ENCODE measurements at regions not wholly inside any gene's neighbourhood (a gene's known extent, or its start where the extent isn't known, plus 50 kb on each side); places are given as distances from the start of the nearest gene placed in this dataset.
"Not testable (repeated sequence)": the region's sequence is repeated elsewhere in the genome, so short reads cannot be mapped to it uniquely, and the experiment has no call there.

DNA sequence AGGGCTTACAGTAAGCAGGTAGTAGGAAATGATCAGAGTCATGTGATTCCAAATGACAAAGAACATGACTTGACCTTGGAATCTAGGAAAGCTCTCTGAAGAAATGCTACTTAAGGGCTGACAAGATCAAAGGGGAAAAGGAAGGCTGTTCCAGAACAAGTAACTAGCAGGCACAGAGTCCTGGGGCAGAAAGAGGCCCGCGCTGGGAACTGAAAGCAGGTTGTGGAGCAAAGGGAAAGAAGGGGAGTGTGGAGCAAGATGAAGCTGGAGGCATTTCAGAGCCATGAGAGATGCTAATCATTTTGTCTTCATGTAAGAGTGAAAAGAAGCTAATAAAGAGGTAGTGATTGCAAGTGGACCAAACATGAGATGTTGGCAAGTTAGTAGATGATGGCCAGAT lies 397.5 kb downstream of the DTWD2 start:
- Histone ChIP-seq H3K27me3 (ENCODE audit: control insufficient read depth in 3 of 3, insufficient read depth in 3 of 3, low read length in 3 of 3) (no peaks in the 10 kb centered on the region), H3K4me3 (ENCODE audit: low read depth in 1 of 3, low read length in 3 of 3) (no peak overlapping the region), H3K4me1 (ENCODE audit: control insufficient read depth in 3 of 3, insufficient read depth in 2 of 3, low read depth in 1 of 3, low read length in 2 of 3) (no peaks in the 10 kb centered on the region), H3K9me3 (ENCODE audit: control insufficient read depth in 2 of 2, insufficient read depth in 1 of 2, low read depth in 1 of 2, low read length in 1 of 2) (no peaks in the 10 kb centered on the region), H3K36me3 (ENCODE audit: control insufficient read depth in 3 of 3, insufficient read depth in 2 of 3, low read depth in 1 of 3, low read length in 3 of 3) (no peaks in the 10 kb centered on the region), H3K27ac (ENCODE audit: low read depth in 1 of 3, low read length in 2 of 3) (no peak overlapping the region)
- FAIRE-seq (no peak), DNase-seq (no peak)
- 87 to 100% (median 93%) methylated on average over 2 of the region's 2 CpGs for WGBS, 3 donors

DNA sequence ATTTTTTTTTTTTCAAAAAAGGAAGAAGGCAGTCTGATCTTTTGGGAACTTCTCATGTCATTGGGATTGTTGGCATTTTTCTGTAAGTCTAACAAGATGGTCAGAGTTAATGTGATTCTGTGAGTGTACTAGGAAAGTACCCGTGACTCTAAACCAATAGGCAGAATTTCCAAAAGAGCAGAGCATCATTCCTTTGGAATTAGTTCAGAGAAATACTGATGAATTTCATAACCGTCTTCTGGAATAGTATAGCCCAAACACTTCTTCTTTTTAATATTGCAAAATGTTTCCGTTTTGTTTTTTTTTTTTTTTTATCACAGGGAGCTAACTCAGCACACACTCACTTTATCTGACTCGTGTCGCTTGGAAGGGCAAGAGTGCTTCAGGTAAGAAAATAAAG lies 407.4 kb downstream of the DTWD2 start:
- no peaks in the 10 kb centered on the region for H3K4me1 ChIP-seq (ENCODE audit: control insufficient read depth in 3 of 3, insufficient read depth in 2 of 3, low read depth in 1 of 3, low read length in 2 of 3)
- WGBS, 3 donors, result 75 to 79% (median 78%) methylated on average over 5 of the region's 5 CpGs
- no peaks in the 10 kb centered on the region for H3K36me3 ChIP-seq (ENCODE audit: control insufficient read depth in 3 of 3, insufficient read depth in 2 of 3, low read depth in 1 of 3, low read length in 3 of 3)
- FAIRE-seq (no peak), DNase-seq (no peak)
- no peak overlapping the region for H3K4me3 ChIP-seq (ENCODE audit: low read depth in 1 of 3, low read length in 3 of 3)
- no peaks in the 10 kb centered on the region for H3K9me3 ChIP-seq (ENCODE audit: control insufficient read depth in 2 of 2, insufficient read depth in 1 of 2, low read depth in 1 of 2, low read length in 1 of 2)
- H3K27ac ChIP-seq (ENCODE audit: low read depth in 1 of 3, low read length in 2 of 3), result no peak overlapping the region
- H3K27me3 ChIP-seq (ENCODE audit: control insufficient read depth in 3 of 3, insufficient read depth in 3 of 3, low read length in 3 of 3), result no peaks in the 10 kb centered on the region

DNA sequence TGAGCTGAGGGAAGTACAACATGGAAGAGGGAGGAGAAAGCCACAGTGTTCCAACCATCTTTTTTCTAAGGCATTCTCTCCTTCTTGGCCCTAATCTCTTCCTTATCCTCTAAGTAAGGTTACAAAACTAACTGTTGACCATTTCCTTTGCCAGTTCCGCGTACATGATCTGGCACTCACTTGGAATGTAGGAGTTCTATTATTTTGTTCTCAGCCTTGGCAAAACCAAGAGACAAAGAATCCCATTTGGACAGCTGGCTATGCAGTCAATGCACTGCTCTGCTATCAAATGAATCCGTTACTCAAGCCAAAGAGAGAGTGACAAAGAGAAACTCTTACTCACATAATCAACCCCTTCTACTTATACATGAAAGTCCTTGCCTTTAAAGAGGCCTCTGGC lies 410.3 kb downstream of the DTWD2 start:
- Histone ChIP-seq H3K36me3 (ENCODE audit: control insufficient read depth in 3 of 3, insufficient read depth in 2 of 3, low read depth in 1 of 3, low read length in 3 of 3) (no peaks in the 10 kb centered on the region), H3K27me3 (ENCODE audit: control insufficient read depth in 3 of 3, insufficient read depth in 3 of 3, low read length in 3 of 3) (no peaks in the 10 kb centered on the region), H3K9me3 (ENCODE audit: control insufficient read depth in 2 of 2, insufficient read depth in 1 of 2, low read depth in 1 of 2, low read length in 1 of 2) (no peaks in the 10 kb centered on the region), H3K4me1 (ENCODE audit: control insufficient read depth in 3 of 3, insufficient read depth in 2 of 3, low read depth in 1 of 3, low read length in 2 of 3) (no peaks in the 10 kb centered on the region), H3K27ac (ENCODE audit: low read depth in 1 of 3, low read length in 2 of 3) (no peak overlapping the region), H3K4me3 (ENCODE audit: low read depth in 1 of 3, low read length in 3 of 3) (no peak overlapping the region)
- WGBS, 3 donors, result 79 to 90% (median 85%) methylated on average over 3 of the region's 3 CpGs
- no peak for FAIRE-seq
- no peak for DNase-seq

DNA sequence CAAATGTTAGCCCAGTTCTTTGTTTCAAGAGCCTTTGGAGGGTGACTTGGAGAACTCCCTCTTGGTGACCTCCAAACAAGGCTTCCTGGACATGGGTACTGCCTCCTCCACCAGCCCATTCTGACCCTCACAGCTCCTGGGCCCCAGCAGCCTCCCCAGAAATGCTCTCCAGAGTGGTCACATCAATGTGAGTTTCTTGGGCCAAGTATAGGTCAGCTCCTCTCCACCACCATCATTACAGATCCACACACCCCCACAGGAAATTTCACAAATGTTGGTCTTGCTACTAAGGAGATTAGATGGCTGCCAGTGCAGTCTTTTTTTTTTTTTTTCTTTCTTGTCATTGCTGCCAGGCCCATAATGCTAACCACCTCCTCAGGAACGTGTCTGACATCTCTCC lies 410.7 kb downstream of the DTWD2 start:
- WGBS, 3 donors, result 63 to 76% (median 69%) methylated on average over 1 of the region's 1 CpG
- no peak for FAIRE-seq
- DNase-seq, result no peak
- H3K9me3 ChIP-seq (ENCODE audit: control insufficient read depth in 2 of 2, insufficient read depth in 1 of 2, low read depth in 1 of 2, low read length in 1 of 2), result no peaks in the 10 kb centered on the region
- H3K27ac ChIP-seq (ENCODE audit: low read depth in 1 of 3, low read length in 2 of 3), result no peak overlapping the region
- H3K27me3 ChIP-seq (ENCODE audit: control insufficient read depth in 3 of 3, insufficient read depth in 3 of 3, low read length in 3 of 3), result no peaks in the 10 kb centered on the region
- H3K4me1 ChIP-seq (ENCODE audit: control insufficient read depth in 3 of 3, insufficient read depth in 2 of 3, low read depth in 1 of 3, low read length in 2 of 3), result no peaks in the 10 kb centered on the region
- H3K4me3 ChIP-seq (ENCODE audit: low read depth in 1 of 3, low read length in 3 of 3), result no peak overlapping the region
- H3K36me3 ChIP-seq (ENCODE audit: control insufficient read depth in 3 of 3, insufficient read depth in 2 of 3, low read depth in 1 of 3, low read length in 3 of 3), result no peaks in the 10 kb centered on the region

DNA sequence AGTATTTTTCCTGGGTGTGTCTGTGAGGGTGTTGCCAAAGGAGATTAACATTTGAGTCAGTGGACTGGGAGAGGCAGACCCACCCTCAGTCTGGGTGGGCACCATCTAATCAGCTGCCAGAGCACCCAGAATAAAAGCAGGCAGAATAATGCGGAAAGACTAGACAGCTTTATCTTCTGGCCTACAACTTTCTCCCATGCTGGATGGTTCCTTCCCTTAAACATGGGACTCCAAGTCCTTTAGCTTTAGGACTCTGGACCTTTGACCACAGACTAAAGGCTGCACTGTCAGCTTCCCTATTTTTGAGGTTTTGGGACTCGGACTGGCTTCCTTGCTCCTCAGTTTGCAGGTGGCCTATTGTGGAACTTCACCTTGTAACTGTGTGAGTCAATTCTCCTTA lies 418.1 kb downstream of the DTWD2 start:
- not testable (repeated sequence) for H3K4me3 ChIP-seq (ENCODE audit: low read depth in 1 of 3, low read length in 3 of 3); H3K9me3 ChIP-seq (ENCODE audit: control insufficient read depth in 2 of 2, insufficient read depth in 1 of 2, low read depth in 1 of 2, low read length in 1 of 2); H3K36me3 ChIP-seq (ENCODE audit: control insufficient read depth in 3 of 3, insufficient read depth in 2 of 3, low read depth in 1 of 3, low read length in 3 of 3); H3K4me1 ChIP-seq (ENCODE audit: control insufficient read depth in 3 of 3, insufficient read depth in 2 of 3, low read depth in 1 of 3, low read length in 2 of 3); DNase-seq; FAIRE-seq; H3K27ac ChIP-seq (ENCODE audit: low read depth in 1 of 3, low read length in 2 of 3); H3K27me3 ChIP-seq (ENCODE audit: control insufficient read depth in 3 of 3, insufficient read depth in 3 of 3, low read length in 3 of 3)
- WGBS, 3 donors, result 85 to 88% (median 85%) methylated on average over 2 of the region's 2 CpGs

DNA sequence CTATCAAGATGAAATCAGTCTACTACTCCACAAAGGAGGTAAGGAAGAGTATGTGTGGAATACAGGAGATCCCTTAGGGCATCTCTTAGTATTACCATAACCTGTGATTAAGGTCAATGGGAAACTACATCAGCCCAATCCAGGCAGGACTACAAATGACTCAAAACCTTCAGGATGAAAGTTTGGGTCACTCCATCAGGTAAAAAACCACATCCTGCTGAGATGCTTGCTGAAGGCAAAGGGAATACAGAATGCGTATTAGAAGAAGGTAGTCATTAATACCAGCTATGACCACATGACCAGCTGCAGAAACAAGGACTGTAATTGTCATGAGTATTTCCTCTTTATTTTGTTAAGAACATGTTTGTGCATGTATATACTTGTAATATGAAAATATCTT lies 418.8 kb downstream of the DTWD2 start:
- not testable (repeated sequence) for H3K4me3 ChIP-seq (ENCODE audit: low read depth in 1 of 3, low read length in 3 of 3); H3K9me3 ChIP-seq (ENCODE audit: control insufficient read depth in 2 of 2, insufficient read depth in 1 of 2, low read depth in 1 of 2, low read length in 1 of 2); H3K27me3 ChIP-seq (ENCODE audit: control insufficient read depth in 3 of 3, insufficient read depth in 3 of 3, low read length in 3 of 3); DNase-seq; H3K4me1 ChIP-seq (ENCODE audit: control insufficient read depth in 3 of 3, insufficient read depth in 2 of 3, low read depth in 1 of 3, low read length in 2 of 3); H3K36me3 ChIP-seq (ENCODE audit: control insufficient read depth in 3 of 3, insufficient read depth in 2 of 3, low read depth in 1 of 3, low read length in 3 of 3); FAIRE-seq; H3K27ac ChIP-seq (ENCODE audit: low read depth in 1 of 3, low read length in 2 of 3)
- WGBS, 3 donors, result 92 to 96% (median 95%) methylated on average over 1 of the region's 1 CpG

DNA sequence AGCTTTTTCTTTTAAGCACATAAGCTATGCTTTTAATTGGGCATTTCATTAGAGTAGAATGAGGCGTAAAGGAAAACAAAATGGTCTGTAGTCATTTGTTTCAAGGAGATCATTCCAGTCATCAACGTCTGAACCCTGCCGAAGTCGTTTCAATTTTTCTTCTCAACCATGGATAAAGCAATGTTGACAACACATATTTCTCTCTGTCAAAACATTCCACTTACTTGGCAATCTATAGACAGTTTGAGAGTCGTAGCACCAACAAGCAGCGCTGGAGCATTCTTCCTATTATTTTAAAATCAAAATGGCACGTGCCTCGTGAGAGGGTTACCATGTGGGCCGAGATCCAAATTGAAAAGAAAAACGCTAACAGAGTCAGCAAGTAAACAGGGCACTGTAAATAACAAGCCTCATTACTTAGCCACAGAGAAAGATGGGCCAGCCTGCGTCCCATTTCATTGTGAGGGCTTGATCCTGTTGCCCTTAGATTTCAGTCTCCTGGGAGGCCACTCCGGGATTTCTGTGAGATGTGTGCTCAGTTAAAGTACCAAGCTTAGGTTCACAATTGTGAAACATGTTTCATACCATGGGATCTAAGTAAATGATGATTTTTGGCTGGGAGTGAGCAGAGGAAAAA lies 422.9 kb downstream of the DTWD2 start:
- no peaks in the 10 kb centered on the region for H3K9me3 ChIP-seq (ENCODE audit: control insufficient read depth in 2 of 2, insufficient read depth in 1 of 2, low read depth in 1 of 2, low read length in 1 of 2)
- no peak overlapping the region for H3K27ac ChIP-seq (ENCODE audit: low read depth in 1 of 3, low read length in 2 of 3)
- H3K4me1 ChIP-seq (ENCODE audit: control insufficient read depth in 3 of 3, insufficient read depth in 2 of 3, low read depth in 1 of 3, low read length in 2 of 3), result no peaks in the 10 kb centered on the region
- 84 to 85% (median 84%) methylated on average over 12 of the region's 12 CpGs for WGBS, 3 donors
- H3K4me3 ChIP-seq (ENCODE audit: low read depth in 1 of 3, low read length in 3 of 3), result no peak overlapping the region
- DNase-seq (no peak), FAIRE-seq (no peak)
- no peaks in the 10 kb centered on the region for H3K36me3 ChIP-seq (ENCODE audit: control insufficient read depth in 3 of 3, insufficient read depth in 2 of 3, low read depth in 1 of 3, low read length in 3 of 3)
- H3K27me3 ChIP-seq (ENCODE audit: control insufficient read depth in 3 of 3, insufficient read depth in 3 of 3, low read length in 3 of 3), result no peaks in the 10 kb centered on the region

DNA sequence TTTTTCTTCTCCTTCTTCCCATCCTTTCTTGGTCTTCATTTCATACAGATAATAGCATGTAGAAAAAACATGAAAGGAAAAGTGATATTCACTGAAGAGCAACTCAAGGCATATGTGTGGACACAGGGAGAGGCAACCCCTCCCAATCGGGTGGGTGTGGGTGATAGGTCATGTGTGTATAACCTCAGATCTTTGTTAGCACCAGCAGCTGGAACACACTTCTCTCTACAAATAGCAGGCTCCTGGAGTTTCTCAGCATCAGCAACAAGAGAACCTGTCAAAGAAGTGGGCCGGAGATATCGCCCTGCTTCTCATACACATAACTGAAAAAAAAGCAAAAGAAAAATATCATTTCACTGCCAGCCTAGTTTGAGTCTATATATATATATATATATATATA lies 426.4 kb downstream of the DTWD2 start:
- FAIRE-seq (no peak), DNase-seq (no peak)
- H3K4me3 ChIP-seq (ENCODE audit: low read depth in 1 of 3, low read length in 3 of 3), result no peak overlapping the region
- 55 to 75% (median 64%) methylated on average over 3 of the region's 3 CpGs for WGBS, 3 donors
- no peaks in the 10 kb centered on the region for H3K36me3 ChIP-seq (ENCODE audit: control insufficient read depth in 3 of 3, insufficient read depth in 2 of 3, low read depth in 1 of 3, low read length in 3 of 3)
- no peaks in the 10 kb centered on the region for H3K9me3 ChIP-seq (ENCODE audit: control insufficient read depth in 2 of 2, insufficient read depth in 1 of 2, low read depth in 1 of 2, low read length in 1 of 2)
- H3K4me1 ChIP-seq (ENCODE audit: control insufficient read depth in 3 of 3, insufficient read depth in 2 of 3, low read depth in 1 of 3, low read length in 2 of 3), result no peaks in the 10 kb centered on the region
- H3K27me3 ChIP-seq (ENCODE audit: control insufficient read depth in 3 of 3, insufficient read depth in 3 of 3, low read length in 3 of 3), result no peaks in the 10 kb centered on the region
- no peak overlapping the region for H3K27ac ChIP-seq (ENCODE audit: low read depth in 1 of 3, low read length in 2 of 3)

DNA sequence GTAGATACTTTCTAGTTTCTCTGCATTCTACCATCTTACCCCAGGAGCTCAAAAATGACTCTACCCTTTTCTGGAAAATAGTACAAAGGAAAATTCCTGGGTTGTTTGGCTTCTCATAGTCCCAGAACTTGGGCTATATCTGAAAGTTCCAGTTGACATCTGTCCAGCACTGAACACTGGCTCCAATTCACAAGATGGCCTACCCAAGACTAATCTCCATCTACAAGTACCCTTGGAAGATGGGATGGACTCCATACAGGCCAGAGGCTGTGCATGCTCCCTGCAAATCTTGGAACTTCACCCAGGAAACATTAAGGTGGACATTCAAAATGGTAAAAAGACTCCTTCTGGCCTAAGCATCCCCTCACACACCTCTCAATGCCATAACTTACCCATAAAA lies 427.1 kb downstream of the DTWD2 start:
- H3K4me1 ChIP-seq (ENCODE audit: control insufficient read depth in 3 of 3, insufficient read depth in 2 of 3, low read depth in 1 of 3, low read length in 2 of 3), result no peaks in the 10 kb centered on the region
- no peak for FAIRE-seq
- no peaks in the 10 kb centered on the region for H3K27me3 ChIP-seq (ENCODE audit: control insufficient read depth in 3 of 3, insufficient read depth in 3 of 3, low read length in 3 of 3)
- H3K9me3 ChIP-seq (ENCODE audit: control insufficient read depth in 2 of 2, insufficient read depth in 1 of 2, low read depth in 1 of 2, low read length in 1 of 2), result no peaks in the 10 kb centered on the region
- DNase-seq, result no peak
- no peak overlapping the region for H3K4me3 ChIP-seq (ENCODE audit: low read depth in 1 of 3, low read length in 3 of 3)
- H3K27ac ChIP-seq (ENCODE audit: low read depth in 1 of 3, low read length in 2 of 3), result no peak overlapping the region
- no peaks in the 10 kb centered on the region for H3K36me3 ChIP-seq (ENCODE audit: control insufficient read depth in 3 of 3, insufficient read depth in 2 of 3, low read depth in 1 of 3, low read length in 3 of 3)
